ENCODE measurements at regions not wholly inside any gene's neighbourhood (a gene's known extent, or its start where the extent isn't known, plus 50 kb on each side); places are given as distances from the start of the nearest gene placed in this dataset.

DNA sequence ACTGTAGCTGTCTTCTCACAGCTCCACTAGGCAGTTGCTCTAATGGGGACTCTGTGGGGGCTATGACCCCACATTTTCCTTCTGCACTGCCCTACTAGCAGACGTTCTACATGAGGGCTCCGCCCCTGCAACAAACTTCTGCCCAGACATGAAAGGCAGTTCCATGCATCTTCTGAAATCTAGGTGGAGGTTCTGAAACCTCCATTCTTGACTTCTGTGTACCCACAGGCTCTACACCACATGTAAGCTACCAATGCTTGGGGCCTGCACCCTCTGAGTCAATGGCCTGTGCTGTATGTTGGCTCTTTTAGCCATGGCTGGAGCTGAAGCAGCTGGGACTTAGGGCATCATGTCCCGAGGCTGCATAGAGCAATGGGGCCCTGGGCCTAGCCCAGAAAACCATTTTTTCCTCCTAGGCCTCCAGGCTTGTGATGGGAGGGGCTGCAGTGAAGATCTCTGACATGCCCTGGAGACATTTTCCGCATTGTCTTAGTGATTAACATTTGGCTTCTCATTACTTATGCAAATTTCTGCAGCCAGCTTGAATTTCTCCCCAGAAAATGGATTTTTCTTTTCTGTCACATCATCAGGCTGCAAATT, 123.0 kb downstream of the MYCN start:
- TF ChIP-seq, protein P1, sequence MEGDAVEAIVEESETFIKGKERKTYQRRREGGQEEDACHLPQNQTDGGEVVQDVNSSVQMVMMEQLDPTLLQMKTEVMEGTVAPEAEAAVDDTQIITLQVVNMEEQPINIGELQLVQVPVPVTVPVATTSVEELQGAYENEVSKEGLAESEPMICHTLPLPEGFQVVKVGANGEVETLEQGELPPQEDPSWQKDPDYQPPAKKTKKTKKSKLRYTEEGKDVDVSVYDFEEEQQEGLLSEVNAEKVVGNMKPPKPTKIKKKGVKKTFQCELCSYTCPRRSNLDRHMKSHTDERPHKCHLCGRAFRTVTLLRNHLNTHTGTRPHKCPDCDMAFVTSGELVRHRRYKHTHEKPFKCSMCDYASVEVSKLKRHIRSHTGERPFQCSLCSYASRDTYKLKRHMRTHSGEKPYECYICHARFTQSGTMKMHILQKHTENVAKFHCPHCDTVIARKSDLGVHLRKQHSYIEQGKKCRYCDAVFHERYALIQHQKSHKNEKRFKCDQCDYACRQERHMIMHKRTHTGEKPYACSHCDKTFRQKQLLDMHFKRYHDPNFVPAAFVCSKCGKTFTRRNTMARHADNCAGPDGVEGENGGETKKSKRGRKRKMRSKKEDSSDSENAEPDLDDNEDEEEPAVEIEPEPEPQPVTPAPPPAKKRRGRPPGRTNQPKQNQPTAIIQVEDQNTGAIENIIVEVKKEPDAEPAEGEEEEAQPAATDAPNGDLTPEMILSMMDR (IDR thresholded peaks at IDR 0.05; ENCODE audit: low read length) = no peak
- no peak for TF ChIP-seq EZH2 (IDR thresholded peaks at IDR 0.05; ENCODE audit: borderline replicate concordance, low read length)
